ENCODE measurements at regions not wholly inside any gene's neighbourhood (a gene's known extent, or its start where the extent isn't known, plus 50 kb on each side); places are given as distances from the start of the nearest gene placed in this dataset.

GRCh38 chr13:33917190-33917589 is 99.2 kb downstream of the RFC3 start:
- no peak overlapping the region for H3K4me3 ChIP-seq (replicated peaks; ENCODE audit: low read depth, low read length)
- TF ChIP-seq CTCF (IDR thresholded peaks at IDR 0.05; ENCODE audit: low read depth, low read length, missing control alignments) = no peak
- DNase-seq (ENCODE audit: extremely low read depth, low read depth) = no peak

- DNase-seq (ENCODE audit: extremely low read depth, low read depth) = peak; percentile 70
- no peak overlapping the region for H3K4me3 ChIP-seq (replicated peaks; ENCODE audit: low read depth, low read length)
- no peak for TF ChIP-seq CTCF (IDR thresholded peaks at IDR 0.05; ENCODE audit: low read depth, low read length, missing control alignments)
Measured at GRCh38 chr13:33918199-33918932, 100.4 kb downstream of the RFC3 start.

- no peak for DNase-seq (ENCODE audit: extremely low read depth, low read depth)
- TF ChIP-seq CTCF (IDR thresholded peaks at IDR 0.05; ENCODE audit: low read depth, low read length, missing control alignments) = no peak
- no peak overlapping the region for H3K4me3 ChIP-seq (replicated peaks; ENCODE audit: low read depth, low read length)
Measured at GRCh38 chr13:33919120-33919519, 101.2 kb downstream of the RFC3 start.

GRCh38 chr13:33925563-33925962 is 107.6 kb downstream of the RFC3 start:
- no peak overlapping the region for H3K4me3 ChIP-seq (replicated peaks; ENCODE audit: low read depth, low read length)
- TF ChIP-seq CTCF (IDR thresholded peaks at IDR 0.05; ENCODE audit: low read depth, low read length, missing control alignments) = no peak
- DNase-seq (ENCODE audit: extremely low read depth, low read depth) = no peak

- peak; percentile 44 for DNase-seq (ENCODE audit: extremely low read depth, low read depth)
- no peak overlapping the region for H3K4me3 ChIP-seq (replicated peaks; ENCODE audit: low read depth, low read length)
- no peak for TF ChIP-seq CTCF (IDR thresholded peaks at IDR 0.05; ENCODE audit: low read depth, low read length, missing control alignments)
Measured at GRCh38 chr13:33927315-33927714, 109.4 kb downstream of the RFC3 start.

GRCh38 chr13:33931397-33932311 is 113.7 kb downstream of the RFC3 start:
- peak; percentile 58 for DNase-seq (ENCODE audit: extremely low read depth, low read depth)
- peak; percentile 43 for TF ChIP-seq CTCF (IDR thresholded peaks at IDR 0.05; ENCODE audit: low read depth, low read length, missing control alignments)
- no peak overlapping the region for H3K4me3 ChIP-seq (replicated peaks; ENCODE audit: low read depth, low read length)
